GM21576 (cell line): ENCODE measurements at regions not wholly inside any gene's neighbourhood (a gene's known extent, or its start where the extent isn't known, plus 50 kb on each side); places are given as distances from the start of the nearest gene placed in this dataset.
"Not testable (repeated sequence)": the region's sequence is repeated elsewhere in the genome, so short reads cannot be mapped to it uniquely, and the experiment has no call there.

ENCODE experiments used
- ATAC-seq: cut with Tn5 transposase; IDR thresholded peaks from one replicate; pipeline ENCODE4 v1.9.1; 2021; ENCODE audit warnings: mild to moderate bottlenecking, moderate library complexity; ENCODE audit not compliant: unreplicated experiment

DNA sequence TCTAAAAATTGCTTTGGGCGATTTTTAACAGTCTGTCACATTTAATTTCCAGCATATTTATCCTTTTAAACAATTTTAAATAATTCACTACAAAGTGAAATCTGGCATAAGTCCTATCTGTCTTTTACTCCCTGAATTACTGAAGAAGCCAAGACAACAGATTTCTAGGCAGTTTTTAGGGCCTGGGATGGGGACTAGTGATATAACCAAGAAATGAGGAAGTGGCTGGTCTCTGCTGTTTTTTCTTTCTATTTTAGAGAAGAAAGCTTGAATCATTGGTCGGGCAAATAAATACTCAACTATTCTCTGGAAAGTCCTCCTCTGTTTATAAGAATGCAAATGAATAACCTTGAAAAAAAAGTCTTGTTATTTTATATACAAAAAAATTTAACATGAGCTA is 79.7 kb upstream of the SSBP2 start:
- ATAC-seq: no peak

DNA sequence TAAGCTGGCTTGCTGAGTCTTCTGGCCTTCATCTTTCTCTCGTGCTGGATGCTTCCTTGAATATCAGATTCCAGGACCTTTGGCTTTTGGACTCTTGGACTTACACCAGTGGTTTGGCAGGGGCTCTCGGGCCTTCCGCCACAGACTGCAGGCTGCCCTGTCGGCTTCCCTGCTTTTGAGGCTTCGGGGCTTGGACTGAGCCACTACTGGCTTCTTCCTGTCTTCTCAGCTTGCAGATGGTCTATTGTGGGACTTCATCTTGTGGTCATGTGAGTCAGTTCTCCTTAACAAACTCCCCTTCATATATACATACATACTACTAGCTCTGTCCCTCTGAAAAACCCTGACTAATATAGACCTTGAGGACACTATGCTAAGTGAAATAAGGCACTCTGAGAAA is 78.3 kb upstream of the SSBP2 start:
- ATAC-seq: no peak

DNA sequence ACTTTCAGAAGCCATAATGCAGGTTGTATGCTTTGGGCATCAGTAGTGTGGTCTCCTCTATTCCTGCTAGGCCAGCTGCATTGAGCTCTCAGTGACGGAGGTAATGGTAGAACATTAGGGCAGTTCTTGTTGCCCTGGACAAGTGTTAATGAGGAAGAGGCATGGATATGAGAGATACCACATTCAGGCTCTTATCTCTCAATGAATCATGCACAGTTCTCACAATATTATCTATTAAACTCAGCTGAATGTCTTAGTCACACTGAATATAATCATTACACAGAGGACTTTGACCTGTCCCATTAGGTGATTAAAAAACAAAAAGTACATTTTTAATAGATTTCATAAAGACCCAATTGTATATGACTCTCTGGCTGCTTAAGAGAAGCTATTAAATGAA is 76.6 kb upstream of the SSBP2 start:
- ATAC-seq: no peak

DNA sequence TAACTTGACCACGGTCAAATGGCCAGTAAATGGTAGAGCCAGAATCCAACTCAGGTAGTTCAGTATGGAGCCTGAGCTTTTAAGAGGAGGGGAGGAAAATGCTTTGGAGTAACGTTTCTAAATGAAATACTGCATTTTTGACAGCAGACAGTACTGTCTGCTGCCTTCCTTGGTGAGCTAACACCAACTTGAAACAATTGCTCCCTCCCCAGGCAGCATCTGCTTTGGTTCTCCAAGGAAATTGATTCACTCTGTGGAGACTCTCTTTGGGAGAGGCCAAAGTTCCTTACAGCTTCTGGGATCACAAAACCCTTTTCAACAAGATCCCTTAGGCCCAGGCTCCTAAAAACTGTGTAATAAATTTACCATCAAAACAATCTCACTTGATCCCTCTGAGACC is 75.2 kb upstream of the SSBP2 start:
- no peak for ATAC-seq

DNA sequence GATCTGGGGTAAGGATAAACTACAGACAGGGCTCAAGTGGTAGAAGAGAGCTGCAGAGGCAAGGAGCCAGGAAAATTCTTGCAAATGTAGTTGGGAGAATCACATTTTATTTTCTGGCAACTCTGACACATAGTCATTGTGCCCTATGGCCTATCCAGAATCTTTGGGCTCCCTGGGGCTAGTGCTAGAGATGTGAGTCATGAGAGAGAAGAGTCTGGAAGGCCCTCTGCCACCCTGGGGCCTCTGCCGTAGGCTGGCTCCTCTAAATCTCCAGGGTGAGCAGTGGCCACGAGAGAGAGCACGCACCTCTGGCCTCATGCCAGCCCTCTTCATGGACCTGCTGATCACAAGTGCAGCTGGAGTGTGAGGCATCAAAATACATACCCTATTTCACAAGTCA is 74.3 kb upstream of the SSBP2 start:
- no peak for ATAC-seq

DNA sequence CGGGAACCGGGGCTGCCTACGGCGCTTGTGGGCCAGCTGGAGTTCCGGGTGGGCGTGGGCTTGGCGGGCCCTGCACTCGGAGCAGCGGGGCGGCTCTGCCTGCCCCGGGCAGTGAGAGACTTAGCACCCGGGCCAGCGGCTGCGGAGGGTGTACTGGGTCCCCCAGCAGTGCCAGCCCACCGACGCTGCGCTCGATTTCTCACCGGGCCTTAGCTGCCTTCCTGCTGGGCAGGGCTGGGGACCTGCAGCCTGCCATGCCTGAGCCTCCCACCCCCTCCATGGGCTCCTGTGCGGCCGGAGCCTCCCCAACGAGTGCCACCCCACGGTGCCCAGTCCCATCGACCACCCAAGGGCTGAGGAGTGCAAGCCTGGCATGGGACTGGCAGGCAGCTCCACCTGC is 72.8 kb upstream of the SSBP2 start:
- not testable (repeated sequence) for ATAC-seq

DNA sequence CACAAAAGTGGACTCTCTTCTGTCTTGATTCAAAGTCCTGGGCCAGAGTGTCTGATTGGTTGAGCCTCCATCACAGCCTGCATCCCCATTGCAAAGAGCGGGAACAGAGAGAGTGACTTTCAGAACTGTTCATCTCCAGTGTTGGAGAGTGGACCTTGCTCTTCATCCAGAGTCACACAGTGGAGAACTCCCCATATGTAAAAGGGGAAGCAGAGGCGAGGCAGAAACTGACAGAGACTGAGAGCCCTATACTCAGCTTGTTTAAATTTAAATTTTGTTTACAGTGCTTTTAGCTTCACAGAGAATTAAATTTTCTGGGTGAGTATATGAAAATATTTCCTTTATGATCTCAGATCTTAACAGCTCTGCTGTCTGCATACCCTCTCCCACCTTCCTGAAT is 70.0 kb upstream of the SSBP2 start:
- no peak for ATAC-seq

DNA sequence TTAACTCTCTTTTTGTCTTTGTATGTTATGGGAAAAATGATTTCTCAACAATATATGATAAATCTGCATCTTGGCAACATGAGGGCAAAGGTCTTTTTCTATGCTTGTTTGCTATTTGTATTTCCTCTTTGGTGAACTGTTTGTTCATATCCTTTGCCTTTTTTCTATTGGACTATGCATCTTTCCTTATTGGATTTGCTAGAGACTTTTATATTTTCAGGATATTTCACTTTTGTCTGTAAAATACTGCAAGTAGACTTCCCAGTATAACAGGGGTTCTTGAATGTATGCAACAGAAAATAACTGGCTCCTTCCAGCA is 69.4 kb upstream of the SSBP2 start:
- ATAC-seq: no peak

DNA sequence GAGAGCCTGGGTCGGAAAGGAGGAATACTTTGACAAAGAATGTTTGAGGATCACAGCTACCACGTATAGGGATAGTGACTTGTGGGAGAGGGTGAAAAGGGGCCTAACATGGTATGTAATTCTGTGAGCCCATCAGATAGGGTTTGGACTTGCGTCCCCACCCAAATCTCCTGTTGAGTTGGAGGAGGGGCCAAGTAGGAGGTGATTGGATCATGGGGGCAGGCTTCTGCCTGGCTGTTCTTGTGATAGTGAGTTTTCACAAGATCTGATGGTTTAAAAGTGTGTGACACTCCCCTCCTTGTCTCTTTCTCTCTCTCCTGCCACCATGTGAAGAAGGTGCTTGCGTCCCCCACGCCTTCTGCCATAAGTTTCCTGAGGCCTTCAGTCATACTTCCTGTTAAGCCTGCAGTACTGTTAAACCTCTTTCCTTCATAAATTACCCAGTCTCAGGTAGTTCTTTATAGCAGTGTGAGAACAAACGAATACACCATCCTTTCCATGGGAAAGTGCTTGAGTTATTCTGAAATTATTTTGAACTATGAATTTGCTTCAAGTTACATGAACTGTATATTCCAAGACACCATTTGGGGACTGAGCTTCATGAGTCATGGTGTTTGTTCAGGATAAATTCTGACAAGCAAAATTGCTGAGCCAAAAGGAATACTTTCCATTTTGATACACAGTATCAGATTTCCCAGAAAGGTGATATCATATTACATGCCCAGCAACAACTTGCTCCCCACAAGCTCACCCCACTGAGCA is 68.8 kb upstream of the SSBP2 start:
- ATAC-seq: no peak

DNA sequence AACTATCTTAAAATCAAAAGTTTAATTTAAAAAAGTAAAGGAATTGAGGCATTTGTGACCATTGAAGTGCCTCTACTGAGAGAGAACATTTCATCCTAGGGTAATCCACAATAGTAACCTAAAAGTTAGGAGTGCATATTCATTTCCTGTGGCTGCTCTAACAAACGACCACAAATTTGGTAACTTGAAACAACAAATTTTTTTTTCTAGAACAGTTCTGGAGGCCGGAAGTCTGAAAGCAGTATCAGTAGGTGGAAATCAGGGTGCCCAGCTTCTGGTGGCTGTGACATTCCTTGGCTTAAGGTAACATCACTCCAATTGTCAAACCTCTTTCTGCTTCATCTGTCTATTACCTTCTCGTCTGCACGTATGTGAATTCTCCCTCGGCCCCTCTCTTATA is 67.1 kb upstream of the SSBP2 start:
- no peak for ATAC-seq

DNA sequence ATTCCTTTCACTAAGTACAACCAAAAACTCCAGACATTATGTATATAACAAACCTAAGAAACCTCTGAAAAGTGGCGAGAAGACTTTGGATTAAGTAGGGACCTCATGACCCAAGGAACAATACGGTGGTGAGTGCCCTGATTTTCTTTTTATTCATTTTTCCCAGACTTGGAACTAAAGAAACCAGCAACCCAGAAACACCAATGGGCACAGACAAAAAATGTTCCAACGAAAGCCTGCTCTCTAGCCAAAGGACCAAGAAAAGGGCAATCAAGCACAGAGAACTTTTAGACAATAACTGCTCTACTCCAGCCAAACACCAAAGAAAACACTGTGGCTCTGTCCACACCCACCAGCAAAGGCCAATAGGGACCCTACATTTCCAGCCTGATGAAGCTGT is 66.2 kb upstream of the SSBP2 start:
- no peak for ATAC-seq

DNA sequence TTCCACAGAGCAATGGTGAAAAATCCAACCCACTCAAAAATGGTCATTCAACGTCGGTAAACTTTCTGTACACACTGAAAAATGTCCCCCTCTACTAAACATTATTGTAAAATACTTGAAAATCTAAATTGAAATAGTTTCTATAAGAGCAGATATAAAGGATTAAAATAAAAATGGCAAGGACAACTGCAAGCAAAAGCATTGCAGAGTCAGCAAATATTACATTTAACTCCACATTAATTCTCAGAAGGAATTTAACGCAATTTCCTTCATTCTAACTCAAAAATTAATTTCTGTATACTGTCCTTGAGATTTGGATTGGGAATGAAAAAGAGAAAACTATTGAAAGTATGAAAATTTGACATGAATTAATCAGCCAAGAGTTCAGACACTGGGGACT is 64.4 kb upstream of the SSBP2 start:
- no peak for ATAC-seq

DNA sequence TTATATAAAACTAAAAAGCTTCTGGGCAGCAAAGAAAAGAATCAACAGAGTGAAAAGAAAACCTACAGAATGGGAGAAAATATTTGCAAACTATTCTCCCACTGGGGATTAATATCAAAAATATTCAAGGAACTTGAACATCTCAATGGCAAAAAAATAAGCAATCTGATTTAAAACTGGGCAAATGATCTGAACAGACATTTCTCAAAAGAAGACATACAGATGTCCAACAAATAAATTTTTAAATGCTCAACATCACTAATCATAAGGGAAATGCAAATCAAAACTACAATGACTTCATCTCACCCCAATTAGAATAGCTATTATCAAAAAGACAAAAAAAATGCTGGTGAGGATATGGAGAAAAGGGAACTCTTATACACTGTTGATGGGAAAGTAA is 57.2 kb upstream of the SSBP2 start:
- no peak for ATAC-seq

DNA sequence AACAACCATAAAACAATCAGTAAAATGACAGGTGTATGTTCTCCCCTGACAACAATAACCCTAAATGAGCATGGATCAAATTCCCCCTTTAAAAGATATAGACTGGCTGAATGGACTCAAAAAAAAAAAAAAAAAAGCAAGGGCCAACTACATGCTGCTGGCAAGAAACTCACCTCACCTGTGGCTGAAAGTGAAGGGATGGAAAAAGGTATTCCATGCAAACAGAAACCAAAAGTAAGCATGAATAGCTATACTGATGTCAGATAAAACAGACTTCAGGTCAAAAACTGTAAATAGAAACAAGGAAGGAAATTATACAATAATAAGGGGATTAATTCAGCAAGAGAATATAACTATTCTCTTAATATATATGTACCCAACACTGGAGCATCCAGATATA is 54.2 kb upstream of the SSBP2 start:
- ATAC-seq: no peak

DNA sequence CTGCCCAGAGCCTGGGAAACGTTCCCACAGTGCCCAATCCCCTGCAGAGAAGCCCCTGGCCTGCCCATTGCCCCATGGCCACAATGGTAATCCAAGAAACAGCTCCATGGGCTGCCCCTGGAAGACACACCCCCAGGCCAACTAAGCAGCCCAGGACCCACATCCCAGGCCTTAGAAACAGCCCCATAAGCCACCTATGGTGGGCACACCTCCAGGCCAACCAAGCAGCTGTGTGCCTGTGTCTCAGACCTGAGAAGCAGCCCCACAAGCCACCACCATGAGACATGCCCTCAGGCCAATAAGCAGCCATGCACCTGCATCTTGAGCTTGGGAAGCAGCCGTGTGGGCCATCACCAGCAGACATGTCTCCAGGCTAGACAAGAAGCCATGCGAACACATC is 52.9 kb upstream of the SSBP2 start:
- no peak for ATAC-seq

DNA sequence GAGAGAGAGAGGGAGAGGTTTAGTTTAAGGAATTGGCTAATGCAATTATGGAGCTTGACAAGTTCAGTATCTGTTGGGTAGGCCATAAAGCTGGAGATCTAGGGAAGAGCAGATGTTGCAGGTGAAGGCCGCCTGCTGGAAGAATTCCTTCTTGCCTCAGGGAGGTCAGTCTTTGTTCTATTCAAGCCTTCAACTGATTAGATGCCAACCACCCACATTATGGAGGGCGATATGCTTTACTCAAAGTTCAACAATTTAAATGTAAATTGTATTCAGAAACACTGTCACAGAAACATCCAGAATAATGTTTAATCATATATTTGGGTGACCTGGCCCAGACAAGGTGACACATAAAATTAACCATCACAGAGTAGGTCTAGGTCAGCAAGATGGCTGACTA is 51.7 kb upstream of the SSBP2 start:
- no peak for ATAC-seq

DNA sequence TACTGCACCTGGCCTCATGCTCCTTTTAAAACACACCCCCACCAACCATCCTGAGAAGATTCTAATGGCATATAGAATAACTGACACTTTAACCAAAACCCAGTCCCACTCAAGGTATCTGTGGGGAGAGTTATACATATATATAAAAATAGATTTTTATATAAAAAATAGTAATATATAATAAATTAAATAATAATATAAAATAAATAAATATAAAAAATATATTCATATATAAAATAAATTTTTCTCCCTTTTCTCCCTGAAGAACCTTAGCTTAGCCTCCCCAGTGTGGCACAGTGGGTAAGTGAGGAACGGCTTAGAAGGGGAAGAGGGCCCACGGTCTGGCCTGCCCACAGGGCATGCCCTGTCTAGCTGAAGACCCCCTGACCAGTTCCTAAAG is 51.1 kb upstream of the SSBP2 start:
- no peak for ATAC-seq

DNA sequence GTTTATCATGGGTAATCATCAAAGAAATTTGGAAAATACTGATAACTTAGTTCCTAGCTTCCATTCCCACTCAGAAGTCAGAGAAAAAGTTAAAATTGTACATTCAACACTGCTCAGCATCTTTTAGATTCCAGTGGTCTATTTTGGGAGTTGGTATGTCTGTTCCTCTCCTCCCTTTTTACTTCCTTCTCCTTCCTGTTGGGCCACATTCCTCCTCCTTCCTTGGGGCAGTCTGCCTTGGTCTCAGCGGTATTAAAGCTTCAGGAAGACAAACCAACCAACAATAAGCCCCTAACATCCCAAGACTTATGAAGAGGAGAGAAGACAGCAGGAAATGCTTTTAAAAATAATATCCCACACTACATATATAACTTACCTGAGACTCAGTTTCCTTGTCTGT is 49.9 kb upstream of the SSBP2 start:
- no peak for ATAC-seq
